ENCODE measurements at regions not wholly inside any gene's neighbourhood (a gene's known extent, or its start where the extent isn't known, plus 50 kb on each side); places are given as distances from the start of the nearest gene placed in this dataset.

GRCh38 chr17:20948984-20949777, 93.6 kb downstream of the USP22 start (continued):
- TF ChIP-seq, protein P1, sequence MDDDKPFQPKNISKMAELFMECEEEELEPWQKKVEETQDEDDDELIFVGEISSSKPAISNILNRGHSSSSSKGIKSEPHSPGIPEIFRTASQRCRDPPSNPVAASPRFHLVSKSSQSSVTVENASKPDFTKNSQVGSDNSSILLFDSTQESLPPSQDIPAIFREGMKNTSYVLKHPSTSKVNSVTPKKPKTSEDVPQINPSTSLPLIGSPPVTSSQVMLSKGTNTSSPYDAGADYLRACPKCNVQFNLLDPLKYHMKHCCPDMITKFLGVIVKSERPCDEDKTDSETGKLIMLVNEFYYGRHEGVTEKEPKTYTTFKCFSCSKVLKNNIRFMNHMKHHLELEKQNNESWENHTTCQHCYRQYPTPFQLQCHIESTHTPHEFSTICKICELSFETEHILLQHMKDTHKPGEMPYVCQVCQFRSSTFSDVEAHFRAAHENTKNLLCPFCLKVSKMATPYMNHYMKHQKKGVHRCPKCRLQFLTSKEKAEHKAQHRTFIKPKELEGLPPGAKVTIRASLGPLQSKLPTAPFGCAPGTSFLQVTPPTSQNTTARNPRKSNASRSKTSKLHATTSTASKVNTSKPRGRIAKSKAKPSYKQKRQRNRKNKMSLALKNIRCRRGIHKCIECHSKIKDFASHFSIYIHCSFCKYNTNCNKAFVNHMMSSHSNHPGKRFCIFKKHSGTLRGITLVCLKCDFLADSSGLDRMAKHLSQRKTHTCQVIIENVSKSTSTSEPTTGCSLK (tag by site-specific recombination; IDR thresholded peaks at IDR 0.05), result no peak

Data from HEK293 (cell line).